ENCODE measurements at regions not wholly inside any gene's neighbourhood (a gene's known extent, or its start where the extent isn't known, plus 50 kb on each side); places are given as distances from the start of the nearest gene placed in this dataset.

- Histone ChIP-seq H3K9me3 (ENCODE audit: control insufficient read depth, insufficient read depth, low read depth, low read length) (no peaks in the 10 kb centered on the region), H3K27ac (ENCODE audit: low read length) (no peak overlapping the region), H3K4me1 (ENCODE audit: control insufficient read depth, insufficient read depth, low read length) (no peaks in the 10 kb centered on the region), H3K27me3 (ENCODE audit: control insufficient read depth, insufficient read depth, low read length) (no peaks in the 10 kb centered on the region), H3K36me3 (ENCODE audit: control insufficient read depth, insufficient read depth, low read length) (no peaks in the 10 kb centered on the region), H3K4me3 (ENCODE audit: low read depth in 2 of 2, low read length in 2 of 2) (no peak overlapping the region)
- DNase-seq (ENCODE audit: low read depth, low spot score), result no peak
- ATAC-seq, result no peak
- intact Hi-C loops (cut with micrococcal nuclease; ENCODE audit: unreplicated experiment) (no loop called here), in situ Hi-C loops (cut with HindIII; ENCODE audit: low pct_unique_long_range_greater_than_20kb, low sequenced_read_pairs) (no loop called here)
- no TSS peak for BruUV-seq (replicated peaks)
- POLR2A ChIA-PET, result no interaction called here
- TF ChIP-seq REST (IDR thresholded peaks at IDR 0.05; ENCODE audit: insufficient read depth in 1 of 2, low read depth in 2 of 2, low read length in 1 of 2) (no peak), SIN3A (IDR thresholded peaks at IDR 0.05; ENCODE audit: borderline replicate concordance, insufficient read depth, low read depth, low read length) (no peak), POLR2AphosphoS5 (IDR thresholded peaks at IDR 0.05; ENCODE audit: low read depth, low read length) (no peak), CTCF (IDR thresholded peaks at IDR 0.05) (no peak), TCF7L2 (IDR thresholded peaks at IDR 0.05; ENCODE audit: low read depth, low read length) (no peak)
- CTCF ChIA-PET, result no interaction called here
These were observed 463.3 kb upstream of the FOXG1 start for GRCh38 chr14:28303248-28303647.

- H3K36me3 ChIP-seq (ENCODE audit: control insufficient read depth, insufficient read depth, low read length), result no peaks in the 10 kb centered on the region
- no peak overlapping the region for H3K4me3 ChIP-seq (ENCODE audit: low read depth in 2 of 2, low read length in 2 of 2)
- in situ Hi-C loops (cut with HindIII; ENCODE audit: low pct_unique_long_range_greater_than_20kb, low sequenced_read_pairs), result no loop called here
- no peak overlapping the region for H3K27ac ChIP-seq (ENCODE audit: low read length)
- intact Hi-C loops (cut with micrococcal nuclease; ENCODE audit: unreplicated experiment), result no loop called here
- no peak for DNase-seq (ENCODE audit: low read depth, low spot score)
- no peak for TF ChIP-seq REST (IDR thresholded peaks at IDR 0.05; ENCODE audit: insufficient read depth in 1 of 2, low read depth in 2 of 2, low read length in 1 of 2)
- POLR2A ChIA-PET, result no interaction called here
- H3K4me1 ChIP-seq (ENCODE audit: control insufficient read depth, insufficient read depth, low read length), result no peaks in the 10 kb centered on the region
- H3K27me3 ChIP-seq (ENCODE audit: control insufficient read depth, insufficient read depth, low read length), result no peaks in the 10 kb centered on the region
- no peaks in the 10 kb centered on the region for H3K9me3 ChIP-seq (ENCODE audit: control insufficient read depth, insufficient read depth, low read depth, low read length)
- no peak for ATAC-seq
- CTCF ChIA-PET, result no interaction called here
- BruUV-seq (replicated peaks), result no TSS peak
These were observed 460.6 kb upstream of the FOXG1 start for GRCh38 chr14:28305938-28306337.
